ENCODE measurements at regions not wholly inside any gene's neighbourhood (a gene's known extent, or its start where the extent isn't known, plus 50 kb on each side); places are given as distances from the start of the nearest gene placed in this dataset.

- Histone ChIP-seq H3K4me3 (no peak overlapping the region), H3K36me3 (ENCODE audit: low read depth) (no peaks in the 10 kb centered on the region), H4K20me1 (ENCODE audit: insufficient read depth) (no peaks in the 10 kb centered on the region), H3F3A (ENCODE audit: insufficient read depth) (no peaks in the 10 kb centered on the region), H3K9me2 (ENCODE audit: insufficient read depth) (no peaks in the 10 kb centered on the region), H3K9me3 (ENCODE audit: low read depth) (no peaks in the 10 kb centered on the region), H3K79me2 (ENCODE audit: insufficient read depth) (no peaks in the 10 kb centered on the region), H3K27ac (no peak overlapping the region), H3K9ac (no peak overlapping the region), H3K4me2 (ENCODE audit: unreplicated experiment) (no peak overlapping the region), H3K4me1 (ENCODE audit: insufficient read depth) (no peaks in the 10 kb centered on the region), H3K27me3 (replicated peaks; ENCODE audit: insufficient read depth) (no peaks in the 10 kb centered on the region), H2AFZ (no peak overlapping the region)
- no peak for TF ChIP-seq EZH2 (IDR thresholded peaks at IDR 0.05; ENCODE audit: insufficient read depth, poor library complexity, severe bottlenecking)
- TF ChIP-seq EZH2phosphoT487 (IDR thresholded peaks at IDR 0.05; ENCODE audit: insufficient read depth, low read depth) = no peak
- no peak for DNase-seq
- WGBS, 2 experiments (ENCODE audit: low coverage in 1 of 2, low lambda C conversion rate in 2 of 2, missing lambda C conversion rate in 2 of 2) = 47 to 48% methylated on average over 3 of the region's 3 CpGs
- in situ Hi-C loops (cut with MboI) = no loop called here
These were observed 436.9 kb downstream of the BUD13 start for GRCh38 chr11:116335891-116336290.

- no peak overlapping the region for H3K4me2 ChIP-seq (ENCODE audit: unreplicated experiment)
- H3F3A ChIP-seq (ENCODE audit: insufficient read depth) = no peaks in the 10 kb centered on the region
- H3K9me2 ChIP-seq (ENCODE audit: insufficient read depth) = no peaks in the 10 kb centered on the region
- no peaks in the 10 kb centered on the region for H3K9me3 ChIP-seq (ENCODE audit: low read depth)
- in situ Hi-C loops (cut with MboI) = no loop called here
- no peak overlapping the region for H2AFZ ChIP-seq
- H3K4me1 ChIP-seq (ENCODE audit: insufficient read depth) = no peaks in the 10 kb centered on the region
- no peaks in the 10 kb centered on the region for H3K36me3 ChIP-seq (ENCODE audit: low read depth)
- no peak overlapping the region for H3K27ac ChIP-seq
- TF ChIP-seq EZH2phosphoT487 (IDR thresholded peaks at IDR 0.05; ENCODE audit: insufficient read depth, low read depth) (no peak), EZH2 (IDR thresholded peaks at IDR 0.05; ENCODE audit: insufficient read depth, poor library complexity, severe bottlenecking) (no peak)
- 0 to 27% methylated on average over 1 of the region's 1 CpG for WGBS, 2 experiments (ENCODE audit: low coverage in 1 of 2, low lambda C conversion rate in 2 of 2, missing lambda C conversion rate in 2 of 2)
- H3K79me2 ChIP-seq (ENCODE audit: insufficient read depth) = no peaks in the 10 kb centered on the region
- H3K9ac ChIP-seq = no peak overlapping the region
- DNase-seq = no peak
- no peak overlapping the region for H3K4me3 ChIP-seq
- no peaks in the 10 kb centered on the region for H4K20me1 ChIP-seq (ENCODE audit: insufficient read depth)
- no peaks in the 10 kb centered on the region for H3K27me3 ChIP-seq (replicated peaks; ENCODE audit: insufficient read depth)
These were observed 437.7 kb downstream of the BUD13 start for GRCh38 chr11:116335078-116335477.

GRCh38 chr11:116334596-116334995 is 438.2 kb downstream of the BUD13 start:
- Histone ChIP-seq H3K9me3 (ENCODE audit: low read depth) (no peaks in the 10 kb centered on the region), H3K36me3 (ENCODE audit: low read depth) (no peaks in the 10 kb centered on the region), H3F3A (ENCODE audit: insufficient read depth) (no peaks in the 10 kb centered on the region), H4K20me1 (ENCODE audit: insufficient read depth) (no peaks in the 10 kb centered on the region), H3K4me2 (ENCODE audit: unreplicated experiment) (no peak overlapping the region), H3K79me2 (ENCODE audit: insufficient read depth) (no peaks in the 10 kb centered on the region), H3K4me3 (no peak overlapping the region), H3K27me3 (replicated peaks; ENCODE audit: insufficient read depth) (no peaks in the 10 kb centered on the region), H2AFZ (no peak overlapping the region), H3K4me1 (ENCODE audit: insufficient read depth) (no peaks in the 10 kb centered on the region), H3K27ac (no peak overlapping the region), H3K9ac (no peak overlapping the region), H3K9me2 (ENCODE audit: insufficient read depth) (no peaks in the 10 kb centered on the region)
- 28 to 40% methylated on average over 3 of the region's 3 CpGs for WGBS, 2 experiments (ENCODE audit: low coverage in 1 of 2, low lambda C conversion rate in 2 of 2, missing lambda C conversion rate in 2 of 2)
- no peak for DNase-seq
- in situ Hi-C loops (cut with MboI) = no loop called here
- no peak for TF ChIP-seq EZH2phosphoT487 (IDR thresholded peaks at IDR 0.05; ENCODE audit: insufficient read depth, low read depth)
- TF ChIP-seq EZH2 (IDR thresholded peaks at IDR 0.05; ENCODE audit: insufficient read depth, poor library complexity, severe bottlenecking) = no peak

GRCh38 chr11:116333001-116333535 is 439.7 kb downstream of the BUD13 start:
- no peak overlapping the region for H3K27ac ChIP-seq
- H3K36me3 ChIP-seq (ENCODE audit: low read depth) = no peaks in the 10 kb centered on the region
- no peaks in the 10 kb centered on the region for H3K79me2 ChIP-seq (ENCODE audit: insufficient read depth)
- H3K9me3 ChIP-seq (ENCODE audit: low read depth) = no peaks in the 10 kb centered on the region
- no peak overlapping the region for H3K9ac ChIP-seq
- no peaks in the 10 kb centered on the region for H3K4me1 ChIP-seq (ENCODE audit: insufficient read depth)
- no peaks in the 10 kb centered on the region for H3K27me3 ChIP-seq (replicated peaks; ENCODE audit: insufficient read depth)
- in situ Hi-C loops (cut with MboI) = no loop called here
- no peaks in the 10 kb centered on the region for H3K9me2 ChIP-seq (ENCODE audit: insufficient read depth)
- no peaks in the 10 kb centered on the region for H4K20me1 ChIP-seq (ENCODE audit: insufficient read depth)
- H3K4me3 ChIP-seq = no peak overlapping the region
- no peak for DNase-seq
- WGBS, 2 experiments (ENCODE audit: low coverage in 1 of 2, low lambda C conversion rate in 2 of 2, missing lambda C conversion rate in 2 of 2) = 6 to 9% methylated on average over 3 of the region's 3 CpGs
- TF ChIP-seq EZH2 (IDR thresholded peaks at IDR 0.05; ENCODE audit: insufficient read depth, poor library complexity, severe bottlenecking) = no peak
- TF ChIP-seq EZH2phosphoT487 (IDR thresholded peaks at IDR 0.05; ENCODE audit: insufficient read depth, low read depth) = no peak
- H3K4me2 ChIP-seq (ENCODE audit: unreplicated experiment) = no peak overlapping the region
- no peak overlapping the region for H2AFZ ChIP-seq
- no peaks in the 10 kb centered on the region for H3F3A ChIP-seq (ENCODE audit: insufficient read depth)

- H3K27me3 ChIP-seq (replicated peaks; ENCODE audit: insufficient read depth) = no peaks in the 10 kb centered on the region
- no peak overlapping the region for H3K9ac ChIP-seq
- in situ Hi-C loops (cut with MboI) = no loop called here
- no peaks in the 10 kb centered on the region for H3F3A ChIP-seq (ENCODE audit: insufficient read depth)
- no peak overlapping the region for H2AFZ ChIP-seq
- no peaks in the 10 kb centered on the region for H3K9me2 ChIP-seq (ENCODE audit: insufficient read depth)
- no peak overlapping the region for H3K27ac ChIP-seq
- H4K20me1 ChIP-seq (ENCODE audit: insufficient read depth) = no peaks in the 10 kb centered on the region
- no peak for DNase-seq
- no peaks in the 10 kb centered on the region for H3K36me3 ChIP-seq (ENCODE audit: low read depth)
- H3K4me3 ChIP-seq = no peak overlapping the region
- H3K4me2 ChIP-seq (ENCODE audit: unreplicated experiment) = no peak overlapping the region
- TF ChIP-seq EZH2 (IDR thresholded peaks at IDR 0.05; ENCODE audit: insufficient read depth, poor library complexity, severe bottlenecking) (no peak), EZH2phosphoT487 (IDR thresholded peaks at IDR 0.05; ENCODE audit: insufficient read depth, low read depth) (no peak)
- 36 to 39% methylated on average over 8 of the region's 8 CpGs for WGBS, 2 experiments (ENCODE audit: low coverage in 1 of 2, low lambda C conversion rate in 2 of 2, missing lambda C conversion rate in 2 of 2)
- no peaks in the 10 kb centered on the region for H3K4me1 ChIP-seq (ENCODE audit: insufficient read depth)
- H3K79me2 ChIP-seq (ENCODE audit: insufficient read depth) = no peaks in the 10 kb centered on the region
- H3K9me3 ChIP-seq (ENCODE audit: low read depth) = no peaks in the 10 kb centered on the region
These were observed 440.4 kb downstream of the BUD13 start for GRCh38 chr11:116332391-116332790.

Data from GM23248 (cell line).